ENCODE measurements at regions not wholly inside any gene's neighbourhood (a gene's known extent, or its start where the extent isn't known, plus 50 kb on each side); places are given as distances from the start of the nearest gene placed in this dataset.

DNA sequence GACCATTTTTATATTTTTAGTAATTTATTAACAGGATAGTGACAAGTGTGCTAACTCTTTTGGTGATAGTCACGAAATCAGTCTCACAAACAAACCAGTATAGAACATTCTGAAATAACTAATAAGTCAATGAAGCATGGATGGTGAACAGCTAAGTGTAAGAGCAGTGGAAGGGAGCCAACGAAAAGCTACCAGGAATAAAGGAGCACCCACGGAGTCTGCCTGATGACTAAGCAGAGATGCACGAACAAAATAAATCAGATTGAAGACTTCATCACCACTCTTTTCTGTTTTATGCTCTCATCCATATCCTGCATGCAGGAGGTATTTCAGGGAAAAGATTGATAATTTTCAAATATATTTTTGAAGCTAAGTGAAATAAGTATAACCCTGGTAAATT is 891.1 kb upstream of the HS3ST1 start:
- no peaks in the 10 kb centered on the region for H3K36me3 ChIP-seq
- no peak for TF ChIP-seq POLR2AphosphoS5 (IDR thresholded peaks at IDR 0.05)
- TF ChIP-seq POLR2A (IDR thresholded peaks at IDR 0.05), result no peak
- TF ChIP-seq EP300 (IDR thresholded peaks at IDR 0.05; ENCODE audit: low read depth), result no peak
- TF ChIP-seq, protein P1, sequence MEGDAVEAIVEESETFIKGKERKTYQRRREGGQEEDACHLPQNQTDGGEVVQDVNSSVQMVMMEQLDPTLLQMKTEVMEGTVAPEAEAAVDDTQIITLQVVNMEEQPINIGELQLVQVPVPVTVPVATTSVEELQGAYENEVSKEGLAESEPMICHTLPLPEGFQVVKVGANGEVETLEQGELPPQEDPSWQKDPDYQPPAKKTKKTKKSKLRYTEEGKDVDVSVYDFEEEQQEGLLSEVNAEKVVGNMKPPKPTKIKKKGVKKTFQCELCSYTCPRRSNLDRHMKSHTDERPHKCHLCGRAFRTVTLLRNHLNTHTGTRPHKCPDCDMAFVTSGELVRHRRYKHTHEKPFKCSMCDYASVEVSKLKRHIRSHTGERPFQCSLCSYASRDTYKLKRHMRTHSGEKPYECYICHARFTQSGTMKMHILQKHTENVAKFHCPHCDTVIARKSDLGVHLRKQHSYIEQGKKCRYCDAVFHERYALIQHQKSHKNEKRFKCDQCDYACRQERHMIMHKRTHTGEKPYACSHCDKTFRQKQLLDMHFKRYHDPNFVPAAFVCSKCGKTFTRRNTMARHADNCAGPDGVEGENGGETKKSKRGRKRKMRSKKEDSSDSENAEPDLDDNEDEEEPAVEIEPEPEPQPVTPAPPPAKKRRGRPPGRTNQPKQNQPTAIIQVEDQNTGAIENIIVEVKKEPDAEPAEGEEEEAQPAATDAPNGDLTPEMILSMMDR (IDR thresholded peaks at IDR 0.05), result no peak
- no peak for DNase-seq
- no peaks in the 10 kb centered on the region for H3K4me1 ChIP-seq
- WGBS, 2 donors (ENCODE audit: low coverage in 1 of 2), result 56 to 58% methylated on average over 4 of the region's 4 CpGs
- H3K4me3 ChIP-seq, result no peak overlapping the region
- no peaks in the 10 kb centered on the region for H3K27me3 ChIP-seq
- H3K9me3 ChIP-seq, result no peaks in the 10 kb centered on the region
- in situ Hi-C loops (cut with MboI; ENCODE audit: low pct_ligation_motif_present in 1 of 4, low pct_unique_long_range_greater_than_20kb in 1 of 4, low sequenced_read_pairs in 3 of 4), result no loop called here
- intact Hi-C loops (cut with DNase I; ENCODE audit: low total_unique reads), result no loop called here
- H3K27ac ChIP-seq, result no peak overlapping the region

DNA sequence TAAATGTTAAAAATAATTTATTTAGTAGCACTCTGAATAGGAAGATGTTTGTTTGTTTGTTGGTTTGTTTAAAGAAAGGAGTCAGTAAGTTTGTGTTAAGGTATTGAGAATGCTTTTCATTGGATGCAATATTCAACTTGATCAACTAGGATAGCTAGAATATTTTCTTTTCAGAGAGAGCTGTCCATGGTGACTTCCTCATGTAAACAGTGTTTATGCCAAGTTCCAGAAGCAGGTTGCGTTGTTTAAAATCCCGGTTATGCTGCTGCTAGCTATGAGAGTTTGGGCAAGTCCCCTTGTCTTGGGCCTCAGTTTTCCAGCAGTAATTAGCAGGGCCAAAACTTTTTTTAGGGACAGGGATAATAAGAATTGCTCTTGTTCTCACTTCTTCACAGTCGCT is 876.2 kb upstream of the HS3ST1 start:
- in situ Hi-C loops (cut with MboI; ENCODE audit: low pct_ligation_motif_present in 1 of 4, low pct_unique_long_range_greater_than_20kb in 1 of 4, low sequenced_read_pairs in 3 of 4), result no loop called here
- H3K9me3 ChIP-seq, result no peaks in the 10 kb centered on the region
- DNase-seq, result no peak
- TF ChIP-seq POLR2AphosphoS5 (IDR thresholded peaks at IDR 0.05) (no peak), POLR2A (IDR thresholded peaks at IDR 0.05) (no peak)
- H3K4me3 ChIP-seq, result no peak overlapping the region
- H3K27ac ChIP-seq, result no peak overlapping the region
- 83 to 88% methylated on average over 3 of the region's 3 CpGs for WGBS, 2 donors (ENCODE audit: low coverage in 1 of 2)
- no peaks in the 10 kb centered on the region for H3K4me1 ChIP-seq
- no peaks in the 10 kb centered on the region for H3K36me3 ChIP-seq
- intact Hi-C loops (cut with DNase I; ENCODE audit: low total_unique reads), result no loop called here
- no peaks in the 10 kb centered on the region for H3K27me3 ChIP-seq

DNA sequence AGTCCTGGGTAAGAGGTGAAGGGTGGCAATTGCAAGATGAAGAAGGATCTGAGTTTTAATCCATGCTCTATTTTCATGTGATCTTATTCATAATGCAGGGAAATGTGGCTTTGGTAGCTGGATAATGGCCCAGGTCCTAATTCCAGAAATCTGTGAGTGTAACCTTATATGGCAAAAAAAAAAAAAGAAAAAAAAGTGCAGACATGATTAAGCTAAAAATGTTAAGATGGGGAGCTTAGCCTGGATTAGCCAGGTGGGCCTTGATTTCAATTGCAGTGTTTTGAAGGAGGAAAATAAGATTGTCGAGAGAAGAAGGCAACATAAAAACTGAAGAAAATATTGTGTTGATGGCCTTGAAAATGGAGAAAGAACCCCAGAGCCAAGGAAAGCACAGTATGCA is 867.7 kb upstream of the HS3ST1 start:
- Histone ChIP-seq H3K27ac (no peak overlapping the region), H3K9me3 (no peaks in the 10 kb centered on the region), H3K27me3 (no peaks in the 10 kb centered on the region), H3K4me1 (no peaks in the 10 kb centered on the region), H3K4me3 (no peak overlapping the region), H3K36me3 (no peaks in the 10 kb centered on the region)
- in situ Hi-C loops (cut with MboI; ENCODE audit: low pct_ligation_motif_present in 1 of 4, low pct_unique_long_range_greater_than_20kb in 1 of 4, low sequenced_read_pairs in 3 of 4), result no loop called here
- intact Hi-C loops (cut with DNase I; ENCODE audit: low total_unique reads), result no loop called here
- TF ChIP-seq EP300 (IDR thresholded peaks at IDR 0.05; ENCODE audit: low read depth) (no peak), POLR2AphosphoS5 (IDR thresholded peaks at IDR 0.05) (no peak), POLR2A (IDR thresholded peaks at IDR 0.05) (no peak)
- TF ChIP-seq, protein P1 (IDR thresholded peaks at IDR 0.05), result no peak
- no peak for DNase-seq
- 71 to 86% methylated on average over 1 of the region's 1 CpG for WGBS, 2 donors (ENCODE audit: low coverage in 1 of 2)

DNA sequence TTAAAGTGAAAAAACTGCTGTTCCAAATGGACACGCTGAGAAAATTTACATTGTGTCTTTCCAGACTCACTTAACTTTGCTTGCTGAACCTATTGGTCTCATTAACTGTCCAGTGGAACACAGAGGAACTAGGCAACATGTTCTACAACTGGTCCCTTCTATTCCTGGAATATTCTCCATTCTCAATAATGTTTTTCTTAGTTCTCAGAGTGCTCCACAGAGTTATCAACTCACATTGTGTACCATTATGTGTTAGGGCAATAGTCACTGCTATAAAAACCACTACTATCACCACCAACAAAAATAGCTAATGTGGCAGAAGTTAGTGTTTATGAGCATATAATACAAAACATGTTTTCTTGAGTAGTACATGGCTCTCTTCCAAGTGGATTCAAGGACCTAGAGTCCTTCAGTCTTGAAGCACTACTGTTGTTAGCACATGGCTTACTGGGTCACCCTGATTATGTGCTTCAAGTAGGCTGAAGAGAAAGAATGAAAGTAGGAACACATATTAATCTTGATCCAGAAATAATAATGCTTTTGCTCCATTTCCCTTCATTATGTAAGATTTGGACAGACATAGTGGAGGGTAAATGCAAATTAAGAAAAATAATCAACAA is 865.3 kb upstream of the HS3ST1 start:
- WGBS, 2 donors (ENCODE audit: low coverage in 1 of 2), result 87 to 100% methylated on average over 1 of the region's 1 CpG
- no peak for TF ChIP-seq POLR2AphosphoS5 (IDR thresholded peaks at IDR 0.05)
- TF ChIP-seq, protein P1 (IDR thresholded peaks at IDR 0.05), result no peak
- TF ChIP-seq EP300 (IDR thresholded peaks at IDR 0.05; ENCODE audit: low read depth), result no peak
- no peak for TF ChIP-seq POLR2A (IDR thresholded peaks at IDR 0.05)
- Histone ChIP-seq H3K27me3 (no peaks in the 10 kb centered on the region), H3K4me1 (no peaks in the 10 kb centered on the region), H3K4me3 (no peak overlapping the region), H3K27ac (no peak overlapping the region), H3K36me3 (no peaks in the 10 kb centered on the region), H3K9me3 (no peaks in the 10 kb centered on the region)
- intact Hi-C loops (cut with DNase I; ENCODE audit: low total_unique reads), result no loop called here
- in situ Hi-C loops (cut with MboI; ENCODE audit: low pct_ligation_motif_present in 1 of 4, low pct_unique_long_range_greater_than_20kb in 1 of 4, low sequenced_read_pairs in 3 of 4), result no loop called here
- DNase-seq, result no peak

DNA sequence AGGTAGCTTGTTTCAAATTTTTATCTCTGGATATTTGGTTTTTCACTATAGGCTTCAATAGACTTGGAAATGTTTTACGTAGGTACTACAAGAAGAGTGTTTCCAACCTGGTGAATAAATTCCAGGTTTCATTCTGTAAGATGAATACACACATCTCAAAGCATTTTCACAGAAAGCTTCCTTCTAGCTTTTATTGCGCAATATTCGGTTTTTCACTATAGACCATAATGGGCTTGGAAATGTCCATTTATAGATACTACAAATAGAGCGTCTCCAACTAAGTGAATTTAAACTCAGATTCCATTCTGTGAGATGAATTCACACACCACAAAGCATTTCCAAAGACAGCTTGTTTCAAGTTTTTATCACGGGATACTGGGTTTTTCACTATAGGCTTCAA is 857.7 kb upstream of the HS3ST1 start:
- Histone ChIP-seq H3K27me3 (no peaks in the 10 kb centered on the region), H3K27ac (no peak overlapping the region), H3K36me3 (no peaks in the 10 kb centered on the region), H3K4me1 (no peaks in the 10 kb centered on the region), H3K4me3 (no peak overlapping the region), H3K9me3 (no peaks in the 10 kb centered on the region)
- TF ChIP-seq, protein P1 (IDR thresholded peaks at IDR 0.05), result no peak
- no peak for TF ChIP-seq EP300 (IDR thresholded peaks at IDR 0.05; ENCODE audit: low read depth)
- TF ChIP-seq POLR2A (IDR thresholded peaks at IDR 0.05), result no peak
- TF ChIP-seq POLR2AphosphoS5 (IDR thresholded peaks at IDR 0.05), result no peak
- no peak for DNase-seq
- in situ Hi-C loops (cut with MboI; ENCODE audit: low pct_ligation_motif_present in 1 of 4, low pct_unique_long_range_greater_than_20kb in 1 of 4, low sequenced_read_pairs in 3 of 4), result no loop called here
- WGBS, 2 donors (ENCODE audit: low coverage in 1 of 2), result 94 to 96% methylated on average over 5 of the region's 5 CpGs
- intact Hi-C loops (cut with DNase I; ENCODE audit: low total_unique reads), result no loop called here

Measured in transverse colon (tissue), 4 donors.